Activated CD4-positive, CD25-positive, alpha-beta regulatory T cell treated with anti-CD3 and anti-CD28 coated beads, Interleukin-2, amount 50 U/mL, for 72 hours (primary cell): ENCODE measurements at regions not wholly inside any gene's neighbourhood (a gene's known extent, or its start where the extent isn't known, plus 50 kb on each side); places are given as distances from the start of the nearest gene placed in this dataset.
"Not testable (repeated sequence)": the region's sequence is repeated elsewhere in the genome, so short reads cannot be mapped to it uniquely, and the experiment has no call there.

ENCODE experiments used
- DNase-seq: peaks from one replicate; pipeline ENCODE4 v3.0.0; 2021

DNA sequence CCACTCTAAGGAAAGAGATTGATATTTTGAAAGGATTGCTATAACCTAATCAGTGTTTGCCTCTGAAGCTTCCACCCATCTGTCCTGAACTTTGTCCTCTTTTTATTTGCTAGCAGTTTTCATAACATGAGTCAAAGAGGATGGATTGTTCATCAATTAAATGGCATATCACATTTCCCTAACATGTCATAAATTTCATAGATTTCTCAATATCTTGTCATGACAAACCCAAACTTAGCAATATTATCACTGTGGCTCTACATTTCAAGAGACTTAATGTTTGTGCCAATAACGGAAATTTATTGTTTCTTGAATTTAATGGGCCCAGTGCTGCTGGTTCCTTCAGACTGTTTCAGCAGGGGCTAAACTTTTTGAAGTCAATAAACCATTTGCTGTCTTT lies 330.3 kb downstream of the CAAP1 start:
- no peak for DNase-seq

DNA sequence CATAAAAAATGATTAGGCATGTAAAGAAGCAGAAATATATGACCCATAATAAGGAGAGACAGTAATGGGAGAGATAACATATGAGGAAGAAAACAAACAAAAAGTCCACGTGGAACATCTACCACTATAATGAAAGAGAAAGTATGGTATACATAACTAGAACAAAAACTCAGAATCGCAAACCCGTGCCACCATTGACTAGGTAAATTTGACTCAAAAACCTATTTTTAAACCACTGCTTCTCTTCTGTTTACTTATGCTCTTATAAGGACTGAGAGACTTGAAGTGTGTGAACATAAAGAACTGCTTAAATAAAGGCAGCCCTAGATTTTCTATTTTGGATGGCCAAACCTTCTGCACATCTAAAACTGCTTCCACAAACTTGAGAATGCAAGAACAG lies 330.7 kb downstream of the CAAP1 start:
- DNase-seq: no peak

DNA sequence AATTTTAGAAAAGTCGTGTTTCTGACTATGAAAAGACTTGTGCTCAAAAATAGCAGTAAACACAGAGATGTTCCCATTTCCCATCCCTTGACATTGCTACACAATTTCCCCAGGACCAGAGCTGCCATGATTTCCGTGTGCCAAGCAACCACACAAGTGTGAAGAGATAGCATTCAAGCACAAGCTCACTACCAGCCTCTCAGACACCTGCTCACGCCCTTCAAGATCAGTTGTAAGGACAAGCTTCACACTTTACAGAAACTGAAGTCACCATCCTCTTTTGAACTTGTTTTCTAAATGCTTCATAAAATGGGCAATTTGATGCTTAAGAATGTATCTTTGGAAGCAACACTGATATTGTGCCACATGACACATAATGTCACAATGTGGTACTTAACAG lies 333.1 kb downstream of the CAAP1 start:
- DNase-seq: no peak

DNA sequence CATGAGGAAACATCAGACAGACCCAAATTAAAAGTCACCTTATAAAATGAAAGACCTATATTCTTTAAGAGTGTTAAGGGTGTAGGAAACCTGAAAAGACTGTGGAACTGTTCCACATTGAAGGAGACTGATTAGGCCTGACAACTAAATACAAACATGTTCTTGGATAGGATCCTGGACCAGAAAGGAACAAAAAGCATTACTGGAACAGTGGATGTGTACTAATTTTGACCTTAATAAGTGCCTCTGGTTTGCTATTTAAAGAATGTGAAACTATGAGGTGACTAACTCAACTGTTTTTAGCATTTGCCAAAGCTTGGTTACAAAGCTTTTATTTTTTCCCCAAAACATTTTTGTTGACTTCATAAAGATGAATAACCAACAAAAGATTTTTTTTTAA lies 340.6 kb downstream of the CAAP1 start:
- DNase-seq: no peak

DNA sequence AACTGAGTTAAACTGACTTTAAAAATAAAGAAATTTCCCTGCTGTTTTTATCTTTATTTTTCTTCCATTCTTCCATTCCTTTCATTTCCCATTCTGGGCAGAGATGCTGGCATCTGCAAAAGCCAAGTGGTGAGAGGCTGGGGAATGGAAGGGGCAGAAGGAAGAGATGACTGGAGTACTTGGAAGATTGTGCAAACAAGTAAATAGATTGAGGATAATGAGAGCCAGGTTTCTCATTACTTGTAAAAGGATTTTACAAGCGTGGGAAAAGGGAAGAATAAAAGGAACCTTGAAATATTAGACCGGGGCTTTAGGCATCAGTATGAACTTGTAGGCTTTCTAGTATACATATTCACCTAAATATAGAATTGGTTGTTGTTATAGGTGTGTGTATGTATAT lies 341.2 kb downstream of the CAAP1 start:
- no peak for DNase-seq

DNA sequence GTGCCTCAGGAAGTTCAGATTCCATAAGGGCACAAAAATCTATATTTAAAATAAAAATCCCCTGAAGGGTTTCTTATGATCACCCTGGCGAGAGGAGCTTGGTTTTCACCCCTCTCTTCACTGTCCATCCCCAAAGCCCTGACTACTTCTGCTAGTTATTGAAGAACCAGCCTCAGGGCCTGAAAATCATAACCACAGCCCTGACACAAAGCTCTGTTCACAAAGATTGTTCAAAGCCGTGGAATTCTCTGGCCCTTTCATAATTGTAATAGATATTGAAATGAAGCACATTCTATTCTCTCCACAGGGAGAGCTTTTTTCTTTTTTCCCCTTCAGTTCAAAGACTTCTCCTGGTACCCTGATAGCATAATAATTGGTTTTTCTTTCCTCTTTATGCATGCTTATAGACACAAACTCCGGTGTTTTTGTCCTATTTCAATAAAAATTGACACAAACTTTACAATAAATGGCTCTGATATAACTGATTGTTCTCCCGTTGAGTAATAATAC lies 343.8 kb downstream of the CAAP1 start:
- no peak for DNase-seq

DNA sequence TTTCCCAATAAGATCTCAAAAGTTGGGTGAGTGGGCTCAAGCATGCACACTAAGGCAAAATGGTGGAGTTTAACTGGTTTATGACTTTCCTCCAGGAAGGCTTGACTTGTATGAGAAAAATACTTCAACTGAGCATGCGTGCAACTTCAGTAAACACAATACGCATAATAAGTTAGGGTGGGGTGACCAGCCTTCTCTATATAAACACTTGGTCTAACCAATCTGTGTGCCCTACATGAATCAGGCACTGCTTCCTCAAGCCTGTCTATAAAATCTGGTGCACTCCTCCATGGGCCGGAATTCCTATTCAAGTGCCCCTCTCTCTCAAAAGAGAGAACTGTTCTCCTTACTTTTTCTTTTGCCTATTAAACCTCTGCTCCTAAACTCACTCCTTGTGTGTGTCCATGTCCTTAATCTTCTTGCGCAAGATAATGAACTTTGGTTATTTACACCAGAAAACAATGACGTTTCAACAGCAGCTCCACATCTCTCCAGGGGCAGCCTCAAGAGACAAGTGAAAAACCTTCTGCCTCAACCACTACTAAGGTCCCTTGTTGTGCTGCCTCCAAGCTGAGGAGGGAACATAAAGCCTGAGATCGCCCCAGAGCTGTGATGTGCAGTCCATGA lies 352.6 kb downstream of the CAAP1 start:
- no peak for DNase-seq

DNA sequence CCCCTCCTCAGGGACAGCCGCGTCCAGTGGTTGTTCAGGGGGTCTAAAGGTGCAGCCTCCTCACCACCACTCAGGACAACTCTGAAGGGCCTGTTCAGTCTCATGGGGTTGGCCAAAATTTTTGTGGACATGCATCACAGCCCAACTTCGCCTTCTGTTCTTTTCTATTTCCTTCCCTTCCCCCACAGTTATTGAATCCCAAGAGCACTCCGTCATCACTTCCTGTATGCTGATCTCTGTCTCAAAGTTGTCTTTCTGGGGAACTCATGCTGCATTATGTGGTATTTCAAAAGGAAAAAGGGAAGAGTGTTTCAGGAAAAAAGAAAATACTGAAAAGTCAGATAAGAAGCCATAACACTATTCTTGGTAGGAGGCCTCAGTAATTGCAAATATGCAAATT lies 355.4 kb downstream of the CAAP1 start:
- no peak for DNase-seq

DNA sequence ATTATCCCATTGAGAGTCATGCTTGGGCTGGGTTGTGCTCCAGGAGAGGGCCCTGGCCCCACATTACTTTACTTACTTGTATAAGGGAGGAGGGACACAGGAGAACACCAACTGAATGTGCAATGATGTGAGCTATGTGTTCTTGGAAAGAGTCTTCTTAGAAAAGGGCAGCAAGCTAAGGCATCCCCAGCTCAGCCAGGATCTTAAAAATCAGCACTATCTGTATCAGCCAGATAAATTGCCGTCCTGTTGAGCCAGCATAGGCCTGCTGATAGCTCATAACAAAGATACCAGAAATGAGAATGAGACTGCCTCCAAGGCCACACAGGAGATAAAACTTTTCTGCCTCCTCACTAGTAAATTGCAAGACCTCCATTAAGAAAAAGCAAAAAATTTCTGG lies 357.5 kb downstream of the CAAP1 start:
- DNase-seq: no peak

DNA sequence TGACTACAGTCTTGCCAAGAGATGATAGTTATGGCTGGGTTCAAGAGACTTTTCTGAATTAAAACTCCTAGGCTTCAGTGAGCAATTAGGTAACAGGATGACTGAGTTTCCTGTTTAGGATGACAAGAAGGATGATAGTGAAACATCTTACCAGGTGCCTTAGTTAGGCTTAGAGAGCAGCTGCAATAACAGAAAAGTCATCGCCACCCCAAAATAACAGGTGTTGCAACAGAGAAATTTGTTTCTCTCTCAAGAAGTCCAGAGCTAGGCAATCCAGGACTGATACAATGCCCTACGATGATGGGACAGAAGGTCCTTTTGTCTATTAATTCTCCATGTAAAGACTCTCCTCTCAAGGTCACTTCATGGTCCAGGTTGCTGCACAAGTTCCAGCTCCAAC lies 361.8 kb downstream of the CAAP1 start:
- DNase-seq: no peak

DNA sequence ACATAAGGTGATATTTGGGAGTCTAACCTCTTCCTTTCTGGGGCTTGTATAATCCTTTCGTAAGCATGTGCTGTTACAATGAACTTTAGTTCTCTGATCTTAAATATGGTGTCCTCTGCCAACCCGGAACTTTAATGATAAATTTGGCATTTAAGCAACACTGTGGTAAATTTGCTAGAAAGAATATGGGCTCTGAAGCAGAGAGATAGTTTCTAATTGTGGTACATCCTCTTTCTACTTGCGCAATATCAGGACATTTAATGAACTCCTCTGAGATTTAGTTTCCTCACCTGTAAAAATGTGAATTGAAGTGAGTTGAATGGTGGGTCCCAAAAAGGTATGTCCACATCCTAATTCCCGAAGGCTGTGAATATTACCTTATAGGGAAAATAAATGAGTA lies 364.7 kb downstream of the CAAP1 start:
- DNase-seq: no peak

DNA sequence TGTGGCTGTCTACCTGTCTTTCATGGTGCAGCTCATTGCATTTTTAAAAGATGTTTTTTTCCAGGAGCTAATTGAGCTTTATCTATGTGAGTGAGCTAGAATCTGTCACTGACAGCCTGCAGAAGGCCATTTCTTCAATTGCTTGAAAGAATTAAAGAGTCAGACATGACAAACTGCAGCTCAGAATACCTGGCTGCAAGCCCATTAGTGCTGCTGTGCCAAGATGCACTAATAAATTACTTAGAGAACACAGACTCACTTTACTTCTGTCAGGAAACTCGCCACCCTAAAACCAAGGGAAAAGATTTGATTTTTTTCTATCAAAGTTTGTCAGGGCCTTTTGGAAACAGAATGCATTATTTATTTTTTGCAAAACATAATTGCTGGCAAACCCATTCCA lies 368.3 kb downstream of the CAAP1 start:
- DNase-seq: no peak

DNA sequence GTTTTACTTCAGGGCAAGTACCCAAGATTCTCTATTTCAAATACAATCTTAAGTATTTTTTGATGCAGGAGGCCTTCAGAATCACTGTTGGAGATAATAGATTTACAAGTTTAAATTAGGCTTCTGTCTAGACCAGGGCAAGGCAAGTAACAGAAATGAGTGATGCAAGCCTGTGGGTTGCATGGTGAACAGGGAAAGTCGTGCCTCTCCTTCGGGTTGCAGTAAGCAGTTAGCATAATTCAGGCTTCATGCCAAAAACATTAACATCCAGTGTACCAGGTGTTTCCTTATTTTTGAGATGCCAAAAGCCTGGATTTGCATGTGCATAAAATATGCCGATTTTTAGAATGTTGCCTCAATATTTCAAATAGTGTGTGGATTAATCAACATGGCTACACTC lies 369.0 kb downstream of the CAAP1 start:
- no peak for DNase-seq

DNA sequence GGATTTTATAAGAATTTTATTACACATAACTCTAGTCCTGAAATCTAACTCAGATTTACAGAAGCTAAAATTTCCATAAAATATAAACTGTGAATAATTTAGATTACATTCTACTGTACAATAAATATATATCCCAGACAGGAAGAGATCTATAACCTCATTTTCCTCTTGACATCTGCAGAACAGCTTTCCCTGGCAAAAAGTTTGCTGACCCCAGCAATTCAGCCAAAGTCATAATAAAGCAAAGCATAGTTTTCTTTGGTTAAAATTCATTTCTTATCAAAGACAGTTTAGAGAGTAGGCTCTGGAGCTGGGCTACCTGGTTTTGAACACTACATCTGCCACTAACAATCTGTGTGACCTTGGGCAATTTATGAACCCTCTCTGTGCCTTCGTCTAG lies 372.5 kb downstream of the CAAP1 start:
- DNase-seq: no peak

DNA sequence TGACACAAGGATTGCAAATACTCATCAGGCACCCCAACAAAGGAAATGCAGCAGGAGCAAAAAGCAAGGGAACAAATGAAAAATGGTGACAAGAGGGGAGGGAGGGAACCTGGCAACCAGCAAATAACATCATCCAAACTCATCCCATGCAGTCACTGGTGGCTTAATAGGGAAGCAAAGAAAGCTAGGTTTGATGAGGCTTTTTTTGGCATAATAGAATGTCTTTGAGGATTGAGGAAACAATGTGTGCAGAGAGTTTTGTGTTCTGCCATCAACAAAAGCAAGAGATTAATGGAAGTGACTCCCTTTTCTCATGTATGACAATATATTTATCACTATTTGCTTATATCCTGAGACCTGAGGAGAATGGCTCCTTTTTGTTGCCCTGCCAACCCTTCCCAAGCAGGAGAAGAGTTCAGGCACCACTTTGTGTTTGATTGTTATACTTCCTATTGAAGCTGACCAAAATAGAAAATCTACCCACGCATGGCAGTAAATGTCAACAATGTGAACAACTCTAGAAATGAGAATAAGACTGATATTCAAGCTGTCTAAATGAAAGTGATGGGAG lies 375.7 kb downstream of the CAAP1 start:
- DNase-seq: no peak

DNA sequence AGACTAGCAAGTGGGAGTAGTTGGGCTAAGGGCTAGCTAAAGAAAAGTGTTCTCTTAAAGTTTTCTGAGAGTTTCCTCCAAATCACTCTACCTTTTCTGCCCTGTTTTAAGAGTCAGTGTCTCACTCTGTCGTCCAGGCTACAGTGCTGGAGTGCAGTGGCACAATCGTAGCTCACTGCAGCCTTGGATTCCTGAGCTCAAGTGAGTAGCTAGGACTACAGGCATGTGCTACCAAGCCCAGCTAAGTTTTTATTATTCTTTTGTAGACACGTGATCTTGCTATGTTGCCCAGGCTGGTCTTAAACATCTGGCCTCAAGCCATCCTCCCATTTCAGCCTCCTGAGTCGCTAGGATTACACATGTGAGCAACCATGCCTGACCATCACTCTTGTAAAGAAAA lies 378.9 kb downstream of the CAAP1 start:
- no peak for DNase-seq

DNA sequence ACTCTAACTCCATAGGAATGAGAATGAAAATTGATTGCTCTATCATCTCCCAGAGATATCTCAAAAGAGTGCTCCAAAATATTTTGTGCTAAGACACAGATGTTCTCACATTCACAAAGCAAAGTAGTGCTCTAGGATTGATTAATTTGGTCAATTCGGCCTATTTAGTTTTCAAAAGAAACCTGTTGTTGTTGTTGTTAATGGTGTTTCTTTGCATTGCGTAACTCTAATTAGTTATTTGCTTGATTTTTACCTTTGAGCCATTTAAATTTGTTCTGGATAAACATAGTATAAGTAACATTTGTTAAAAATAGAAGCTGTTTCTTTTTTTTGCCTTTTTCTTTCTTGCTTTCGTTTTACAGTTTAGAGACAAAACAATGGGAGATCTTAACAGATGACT lies 382.5 kb downstream of the CAAP1 start:
- no peak for DNase-seq

DNA sequence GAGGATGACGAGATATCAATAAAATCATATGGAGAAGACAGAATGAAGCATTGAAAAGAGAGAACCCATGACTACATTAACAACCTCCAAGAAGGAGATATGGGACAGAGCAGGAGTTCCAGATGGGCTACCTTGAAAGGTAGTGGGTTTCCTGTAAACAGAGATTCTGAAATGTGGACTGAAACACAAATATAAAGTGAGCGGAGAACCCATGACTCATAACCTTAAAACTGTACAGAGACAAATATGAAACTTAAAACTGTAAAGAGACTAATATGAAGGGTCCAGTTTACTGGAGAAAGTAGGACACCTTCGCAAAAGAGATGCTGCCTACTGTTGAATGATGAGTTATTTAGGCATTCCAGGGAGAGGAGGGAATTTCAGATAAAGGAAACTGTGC lies 383.7 kb downstream of the CAAP1 start:
- no peak for DNase-seq

DNA sequence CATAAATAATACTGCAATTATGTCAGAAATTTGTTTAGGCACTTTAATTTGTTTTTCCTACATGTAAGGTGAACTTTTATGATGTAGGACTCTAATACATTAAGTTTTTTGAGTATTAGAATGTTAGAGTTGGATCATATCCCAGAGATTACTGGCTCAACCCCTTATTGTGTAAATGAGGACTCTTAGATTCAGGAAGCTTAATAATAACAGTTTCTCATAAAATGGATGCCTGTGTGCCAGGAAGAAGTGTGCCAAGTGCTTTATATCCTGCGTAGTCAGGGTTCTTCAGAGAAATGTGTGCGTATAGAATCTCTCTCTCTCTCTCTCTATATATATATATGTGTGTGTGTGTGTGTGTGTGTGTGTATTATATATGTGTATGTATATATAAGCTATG lies 388.5 kb downstream of the CAAP1 start:
- DNase-seq: no peak

DNA sequence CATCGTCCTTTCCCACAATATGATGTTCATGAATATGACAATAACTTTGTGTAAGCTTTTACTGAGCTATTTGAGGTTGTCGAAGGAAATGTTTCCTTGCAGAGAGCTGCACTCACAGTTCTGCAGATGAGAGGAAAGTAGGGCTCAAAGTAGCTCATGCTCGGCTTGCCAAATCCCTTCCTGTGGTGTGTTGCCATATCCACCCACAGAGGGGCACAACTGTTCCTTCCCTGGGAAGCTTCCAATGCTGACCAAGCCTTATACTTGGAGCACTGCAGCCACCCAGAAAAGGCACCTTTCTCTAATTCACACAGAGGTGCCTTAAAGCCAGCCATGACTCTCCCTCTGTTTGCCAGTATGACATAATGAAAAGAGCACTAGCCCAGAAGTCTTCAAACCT lies 390.3 kb downstream of the CAAP1 start:
- DNase-seq: no peak

DNA sequence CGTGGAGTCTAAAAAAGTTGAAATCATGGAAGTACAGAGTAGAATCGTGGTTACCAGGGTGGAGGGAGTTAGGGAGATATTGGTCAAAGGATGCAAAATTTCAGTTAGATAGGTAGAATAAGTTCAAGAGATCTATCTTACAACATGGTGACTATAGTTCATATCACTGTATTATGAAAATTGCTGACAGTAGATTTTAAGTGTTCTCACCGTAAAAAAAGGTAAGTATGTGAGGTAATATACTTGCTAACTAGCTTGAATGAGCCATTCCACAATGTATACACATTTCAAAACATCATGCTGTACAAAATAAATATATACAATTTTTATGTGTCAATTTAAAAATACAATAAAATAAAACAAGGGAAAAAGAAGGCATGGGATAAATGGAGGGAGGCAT lies 392.1 kb downstream of the CAAP1 start:
- no peak for DNase-seq

DNA sequence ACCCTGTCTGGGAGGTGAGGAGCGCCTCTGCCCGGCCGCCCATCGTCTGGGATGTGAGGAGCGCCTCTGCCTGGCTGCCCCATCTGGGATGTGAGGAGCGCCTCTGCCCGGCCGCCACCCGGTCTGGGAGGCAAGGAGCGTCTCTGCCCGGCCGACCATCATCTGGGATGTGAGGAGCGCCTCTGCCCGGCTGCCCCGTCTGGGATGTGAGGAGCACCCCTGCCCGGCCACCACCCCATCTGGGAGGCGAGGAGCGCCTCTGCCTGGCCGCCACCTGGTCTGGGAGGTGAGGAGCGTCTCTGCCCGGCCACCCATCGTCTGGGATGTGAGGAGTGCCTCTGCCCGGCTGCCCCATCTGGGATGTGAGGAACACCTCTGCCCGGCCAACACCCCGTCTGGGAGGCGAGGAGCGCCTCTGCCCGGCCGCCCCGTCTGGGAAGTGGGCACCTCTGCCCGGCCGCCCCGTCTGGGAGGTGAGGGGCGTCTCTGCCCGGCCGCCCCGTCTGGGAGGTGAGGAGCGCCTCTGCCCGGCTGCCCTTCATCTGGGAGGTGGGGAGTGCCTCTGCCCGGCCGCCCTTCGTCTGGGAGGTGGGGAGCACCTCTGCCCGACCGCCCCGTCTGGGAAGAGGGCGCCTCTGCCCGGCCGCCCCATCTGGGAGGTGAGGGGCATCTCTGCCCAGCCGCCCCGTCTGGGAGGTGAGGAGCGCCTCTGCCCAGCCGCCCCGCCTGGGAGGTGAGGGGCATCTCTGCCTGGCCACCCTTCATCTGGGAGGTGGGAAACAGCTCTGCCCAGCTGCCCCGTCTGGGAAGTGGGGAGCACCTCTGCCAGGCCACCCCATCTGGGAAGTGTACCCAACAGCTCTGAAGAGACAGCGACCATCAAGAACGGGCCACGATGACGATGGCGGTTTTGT lies 399.7 kb downstream of the CAAP1 start:
- DNase-seq: not testable (repeated sequence)

DNA sequence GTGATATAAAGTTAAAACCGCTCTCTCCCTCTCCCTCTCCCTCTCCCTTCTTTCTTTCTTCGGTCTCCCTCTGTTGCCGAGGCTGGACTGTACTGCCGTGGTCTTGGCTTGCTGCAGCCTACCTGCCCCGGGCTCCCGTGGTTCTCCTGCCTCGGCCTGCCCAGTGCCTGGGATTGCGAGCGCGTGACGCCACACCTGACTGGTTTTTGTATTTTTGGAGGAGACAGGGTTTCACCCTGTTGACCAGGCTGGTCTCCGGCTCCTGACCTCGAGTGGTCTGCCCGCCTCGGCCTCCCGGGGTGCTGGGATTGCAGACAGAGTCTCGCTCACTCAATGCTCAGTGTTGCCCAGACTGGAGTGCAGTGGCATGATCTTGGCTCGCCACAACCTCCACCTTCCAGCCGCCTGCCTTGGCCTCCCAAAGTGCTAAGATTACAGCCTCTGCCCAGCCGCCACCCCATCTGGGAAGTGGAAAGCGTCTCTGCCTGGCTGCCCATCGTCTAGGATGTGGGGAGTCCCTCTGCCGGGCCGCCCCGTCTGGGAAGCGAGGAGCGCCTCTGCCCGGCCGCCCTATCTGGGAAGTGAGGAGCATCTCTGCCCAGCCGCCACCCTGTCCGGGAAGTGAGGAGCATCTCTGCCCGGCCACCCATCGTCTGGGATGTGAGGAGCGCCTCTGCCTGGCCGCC lies 400.5 kb downstream of the CAAP1 start:
- not testable (repeated sequence) for DNase-seq

DNA sequence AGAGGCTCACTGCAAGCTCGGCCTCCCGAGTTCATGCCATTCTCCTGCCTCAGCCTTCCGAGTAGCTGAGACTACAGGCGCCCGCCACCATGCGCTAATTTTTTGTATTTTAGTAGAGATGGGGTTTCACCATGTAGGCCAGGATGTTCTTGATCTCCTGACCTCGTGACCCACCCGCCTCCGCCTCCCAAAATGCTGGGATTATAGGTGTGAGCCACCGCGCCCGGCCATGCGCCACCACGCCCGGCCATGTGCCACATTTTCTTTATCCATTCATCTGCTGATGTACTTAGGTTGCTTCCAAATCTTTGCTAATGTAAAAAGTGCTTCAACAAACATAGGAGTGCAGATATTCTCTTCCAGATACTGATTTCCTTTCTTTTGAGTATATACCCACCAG lies 408.6 kb downstream of the CAAP1 start:
- DNase-seq: no peak
